Choroid plexus epithelial cell (primary cell): ENCODE measurements at regions not wholly inside any gene's neighbourhood (a gene's known extent, or its start where the extent isn't known, plus 50 kb on each side); places are given as distances from the start of the nearest gene placed in this dataset.

Experiments used
- DNase-seq: peaks from one replicate; pipeline ENCODE4 v3.0.0-alpha.2; 2010; ENCODE audit warnings: low read depth
- H3K4me3 ChIP-seq: 2 replicates; pipeline ENCODE4 v1.5.1; 2011; ENCODE audit warnings: low read depth, mild to moderate bottlenecking, control low read depth, low read length, moderate library complexity
- CTCF ChIP-seq: conservative IDR thresholded peaks from 2 replicates; pipeline ENCODE4 v1.5.1; 2011; ENCODE audit warnings: low read depth, mild to moderate bottlenecking, control low read depth, inconsistent platforms, low read length, moderate library complexity

GRCh38 chr13:22861958-22862466 is 318.8 kb upstream of the SGCG start:
- TF ChIP-seq CTCF, result no peak
- DNase-seq, result no peak
- H3K4me3 ChIP-seq, result no peak overlapping the region

GRCh38 chr13:22862478-22862877 is 318.3 kb upstream of the SGCG start:
- no peak for DNase-seq
- H3K4me3 ChIP-seq, result no peak overlapping the region
- no peak for TF ChIP-seq CTCF

- no peak for DNase-seq
- no peak for TF ChIP-seq CTCF
- H3K4me3 ChIP-seq, result no peak overlapping the region
Measured at GRCh38 chr13:22866221-22866620, 314.6 kb upstream of the SGCG start.

- DNase-seq, result no peak
- no peak overlapping the region for H3K4me3 ChIP-seq
- TF ChIP-seq CTCF, result no peak
Measured at GRCh38 chr13:22871231-22871630, 309.5 kb upstream of the SGCG start.

DNA sequence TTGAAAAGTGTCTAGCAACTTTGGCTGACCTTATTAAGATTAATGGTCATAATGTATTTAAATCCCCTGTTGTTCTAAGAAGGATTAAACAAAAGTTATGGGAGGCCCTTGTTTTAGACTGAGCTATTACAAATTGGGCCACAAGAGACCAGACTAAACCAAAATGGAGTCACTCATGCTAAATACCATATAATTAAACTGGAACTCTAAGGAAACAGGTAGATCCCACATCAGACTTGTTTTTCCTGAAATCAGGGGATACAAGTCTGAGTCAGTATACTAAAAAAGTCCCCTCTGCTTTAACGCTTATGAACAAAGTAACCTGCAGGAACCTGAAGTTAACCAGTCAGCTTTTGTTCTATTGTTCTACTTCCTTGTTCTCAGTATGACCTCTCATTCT is 305.9 kb upstream of the SGCG start:
- TF ChIP-seq CTCF, result no peak
- no peak overlapping the region for H3K4me3 ChIP-seq
- DNase-seq, result no peak

DNA sequence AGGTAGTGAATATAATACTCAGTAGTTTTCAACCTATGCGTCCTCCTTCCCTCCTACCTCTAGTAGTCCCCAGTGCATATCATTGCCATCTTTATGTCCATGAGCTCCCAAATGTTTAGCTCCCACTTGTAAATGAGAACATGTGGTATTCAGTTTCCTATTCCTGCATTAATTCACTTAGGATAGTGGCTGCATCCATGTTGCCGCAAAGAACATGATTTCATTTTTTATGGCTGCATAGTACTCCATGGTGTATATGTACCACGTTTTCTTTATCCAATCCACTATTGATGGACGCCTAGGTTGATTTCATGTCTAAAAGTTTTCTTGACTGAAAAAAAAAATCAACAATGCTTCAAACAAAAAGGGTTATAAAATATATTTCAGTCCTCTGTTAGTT is 303.4 kb upstream of the SGCG start:
- no peak for TF ChIP-seq CTCF
- H3K4me3 ChIP-seq, result no peak overlapping the region
- DNase-seq, result no peak
